SK-N-SH (cell line): ENCODE measurements at regions not wholly inside any gene's neighbourhood (a gene's known extent, or its start where the extent isn't known, plus 50 kb on each side); places are given as distances from the start of the nearest gene placed in this dataset.
A peak's percentile ranks its signal among the peaks of the same experiment; 100 is the strongest.

ENCODE experiments used
- CTCF ChIA-PET: fragments of 300-600, 350-600 bp; formaldehyde crosslinking; extraction: SDS; loops from one replicate; lab custom pipeline; 2021; lab: Yijun Ruan, JAX
- POLR2A ChIA-PET: fragments of 350-600 bp; sonication (Branson Sonifier 250); formaldehyde crosslinking; extraction: SDS; loops from one replicate; lab custom pipeline; 2020; ENCODE audit warnings: antibody characterized with exemption, inconsistent platforms; lab: Yijun Ruan, JAX
- DNase-seq: peaks from one replicate; pipeline ENCODE4 v3.0.0; 2012
- H2AFZ ChIP-seq: fragments of 200-600 bp; sonication (generic); 2 replicates; pipeline ENCODE4 v1.8.1; 2016; ENCODE audit warnings: antibody characterized with exemption, mild to moderate bottlenecking, low read depth
- H3F3A ChIP-seq: fragments of 200-600 bp; sonication (generic); replicated peaks from 2 replicates; pipeline ENCODE3; 2016; ENCODE audit warnings: antibody characterized with exemption, mild to moderate bottlenecking; ENCODE audit not compliant: insufficient read depth
- H3K27ac ChIP-seq, 2 experiments: fragments of 200-500 bp in 1 of 2; fragments of 200-600 bp in 1 of 2; sonication (Bioruptor generic) in 1 of 2; sonication (generic), shearing (Covaris generic) in 1 of 2; 2 replicates each; pipeline versions ENCODE4 v1.5.1 to v1.6.1; 2014 to 2016; ENCODE audit warnings: low read depth in 2 of 2, inconsistent platforms in 1 of 2, low read length in 1 of 2, mild to moderate bottlenecking in 1 of 2, mixed read lengths in 1 of 2
- H3K27me3 ChIP-seq: fragments of 200-600 bp; sonication (generic), shearing (Covaris generic); 2 replicates; pipeline ENCODE4 v1.6.1; 2016; ENCODE audit warnings: mixed run types; ENCODE audit not compliant: insufficient read depth
- H3K36me3 ChIP-seq, 2 experiments: fragments of 200-500 bp in 1 of 2; fragments of 200-600 bp in 1 of 2; sonication (Bioruptor generic) in 1 of 2; sonication (generic) in 1 of 2; replicated peaks in 1 of 2; 2 replicates each; pipeline versions ENCODE3 to v1.5.1; 2014 to 2016; ENCODE audit warnings: low read length in 1 of 2, mild to moderate bottlenecking in 1 of 2; ENCODE audit not compliant: insufficient read depth in 2 of 2, control insufficient read depth in 1 of 2
- H3K4me1 ChIP-seq, 2 experiments: fragments of 200-500 bp in 1 of 2; fragments of 200-600 bp in 1 of 2; sonication (Bioruptor generic) in 1 of 2; sonication (generic), shearing (Covaris generic) in 1 of 2; 2 replicates each; pipeline versions ENCODE4 v1.5.1 to v1.6.1; 2014 to 2016; ENCODE audit warnings: low read depth in 1 of 2, low read length in 1 of 2, mixed run types in 1 of 2; ENCODE audit not compliant: insufficient read depth in 2 of 2, control insufficient read depth in 1 of 2
- H3K4me2 ChIP-seq: fragments of 200-600 bp; sonication (generic), shearing (Covaris generic); 2 replicates; pipeline ENCODE4 v1.6.1; 2017; ENCODE audit warnings: mixed run types
- H3K4me3 ChIP-seq, 2 experiments: fragments of 200-500 bp in 1 of 2; fragments of 200-600 bp in 1 of 2; sonication (Bioruptor generic) in 1 of 2; sonication (generic), shearing (Covaris generic) in 1 of 2; 2 replicates each; pipeline versions ENCODE4 v1.5.1 to v1.8.1; 2014 to 2016; ENCODE audit warnings: low read depth in 2 of 2, inconsistent platforms in 1 of 2, low read length in 1 of 2, mild to moderate bottlenecking in 1 of 2, mixed read lengths in 1 of 2, moderate library complexity in 1 of 2
- H3K79me2 ChIP-seq: fragments of 200-600 bp; sonication (generic); 2 replicates; pipeline ENCODE4 v1.8.1; 2017; ENCODE audit warnings: mild to moderate bottlenecking; ENCODE audit not compliant: insufficient read depth
- H3K9ac ChIP-seq: fragments of 200-600 bp; sonication (generic); 2 replicates; pipeline ENCODE4 v1.6.1; 2017; ENCODE audit warnings: mixed run types
- H3K9me2 ChIP-seq: fragments of 200-600 bp; sonication (generic); 2 replicates; pipeline ENCODE4 v1.6.1; 2017; ENCODE audit warnings: mixed run types
- H3K9me3 ChIP-seq: fragments of 200-600 bp; sonication (generic); 2 replicates; pipeline ENCODE4 v1.6.1; 2017; ENCODE audit warnings: mixed run types, mild to moderate bottlenecking, moderate library complexity
- H4K20me1 ChIP-seq: fragments of 200-600 bp; sonication (generic); 2 replicates; pipeline ENCODE4 v1.6.1; 2017; ENCODE audit warnings: mild to moderate bottlenecking, mixed run types; ENCODE audit not compliant: insufficient read depth
- ELF1 ChIP-seq: IDR thresholded peaks from 2 replicates; pipeline ENCODE4 v1.4.0; 2012
- EP300 ChIP-seq, 2 experiments: IDR thresholded peaks; 2 replicates each; pipeline versions ENCODE4 v1.4.0 to v1.6.1; 2012; ENCODE audit warnings: borderline replicate concordance in 1 of 2, low read depth in 1 of 2, low read length in 1 of 2
- EZH2phosphoT487 ChIP-seq: fragments of 200-600 bp; sonication (generic); IDR thresholded peaks from 2 replicates; pipeline ENCODE4 v1.6.1; 2017; ENCODE audit warnings: low read depth, mixed run types, mild to moderate bottlenecking, antibody characterized with exemption, moderate library complexity, borderline replicate concordance
- FOSL2 ChIP-seq: IDR thresholded peaks from 2 replicates; pipeline ENCODE4 v1.4.0; 2012; ENCODE audit warnings: low read depth, mild to moderate bottlenecking, moderate library complexity, borderline replicate concordance
- FOXJ3 ChIP-seq: sonication (generic); formaldehyde crosslinking; IDR thresholded peaks from 2 replicates; pipeline ENCODE4 v1.5.1; 2020; ENCODE audit warnings: mild to moderate bottlenecking, missing genetic modification reagents
- FOXM1 ChIP-seq: IDR thresholded peaks from 2 replicates; pipeline ENCODE4 v1.4.0; 2012; ENCODE audit warnings: low read depth, mild to moderate bottlenecking
- GABPA ChIP-seq: IDR thresholded peaks from 2 replicates; pipeline ENCODE4 v1.4.0; 2012; ENCODE audit warnings: low read depth, mild to moderate bottlenecking
- MEF2A ChIP-seq: IDR thresholded peaks from 2 replicates; pipeline ENCODE4 v1.4.0; 2012; ENCODE audit warnings: low read depth, borderline replicate concordance
- NRF1 ChIP-seq: IDR thresholded peaks from 2 replicates; pipeline ENCODE4 v1.6.1; 2012; ENCODE audit warnings: low read depth, mild to moderate bottlenecking, low read length
- RAD21 ChIP-seq: IDR thresholded peaks from 2 replicates; pipeline ENCODE4 v1.6.1; 2012; ENCODE audit warnings: mild to moderate bottlenecking, low read length
- RXRA ChIP-seq: IDR thresholded peaks from 2 replicates; pipeline ENCODE4 v1.4.0; 2012; ENCODE audit warnings: low read depth, mild to moderate bottlenecking, borderline replicate concordance
- SMC3 ChIP-seq: IDR thresholded peaks from 2 replicates; pipeline ENCODE4 v1.6.1; 2012; ENCODE audit warnings: low read depth, low read length, improper control_type of control experiment
- TCF12 ChIP-seq: IDR thresholded peaks from 2 replicates; pipeline ENCODE4 v1.4.0; 2012
- TEAD4 ChIP-seq: IDR thresholded peaks from 2 replicates; pipeline ENCODE4 v1.4.0; 2012; ENCODE audit warnings: mild to moderate bottlenecking, borderline replicate concordance; ENCODE audit not compliant: insufficient read depth
- YY1 ChIP-seq: IDR thresholded peaks from 2 replicates; pipeline ENCODE4 v1.4.0; 2012; ENCODE audit warnings: low read depth, mild to moderate bottlenecking
- WGBS: methylation state at CpG from one replicate; pipeline ENCODE4 v1.1.6; 2017; ENCODE audit warnings: low lambda C conversion rate; 5-methylcytosine and 5-hydroxymethylcytosine counted together
- TF ChIP-seq, protein P1 (sequence below): fragments of 200-600 bp; sonication (generic); IDR thresholded peaks from 2 replicates; pipeline ENCODE4 v1.6.1; 2017; ENCODE audit warnings: antibody characterized with exemption, mild to moderate bottlenecking, moderate library complexity
- TF ChIP-seq, protein P2 (sequence below): IDR thresholded peaks from 2 replicates; pipeline ENCODE4; 2012
- TF ChIP-seq, protein P3 (sequence below): IDR thresholded peaks from 2 replicates; pipeline ENCODE4 v1.4.0; 2012; ENCODE audit warnings: low read depth
- TF ChIP-seq, protein P4 (sequence below): fragments of 150-350 bp; IDR thresholded peaks from 2 replicates; pipeline ENCODE4 v1.6.1; 2017; ENCODE audit warnings: antibody characterized with exemption, low read length, low read depth, borderline replicate concordance

DNA sequence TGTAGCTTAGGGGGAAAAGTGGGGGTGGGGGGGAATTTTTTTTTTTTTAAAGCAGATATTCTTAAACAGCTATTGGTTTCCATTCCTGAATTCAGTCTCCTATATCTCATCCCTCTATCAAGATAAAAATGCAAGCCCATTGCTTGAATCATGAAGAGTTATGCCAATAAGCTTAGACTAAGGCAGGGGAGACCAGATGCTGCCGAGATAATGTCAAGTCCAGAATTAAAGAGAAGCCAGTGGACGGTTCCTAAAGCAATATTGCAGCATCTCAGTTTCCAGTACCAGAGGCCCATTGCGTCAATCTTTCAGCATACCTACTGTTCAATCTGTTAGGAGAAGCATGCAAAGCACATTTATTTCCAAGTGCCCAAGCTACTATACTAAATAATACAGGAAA, 309.4 kb downstream of the BARHL2 start (continued):
- TF ChIP-seq, protein P1, sequence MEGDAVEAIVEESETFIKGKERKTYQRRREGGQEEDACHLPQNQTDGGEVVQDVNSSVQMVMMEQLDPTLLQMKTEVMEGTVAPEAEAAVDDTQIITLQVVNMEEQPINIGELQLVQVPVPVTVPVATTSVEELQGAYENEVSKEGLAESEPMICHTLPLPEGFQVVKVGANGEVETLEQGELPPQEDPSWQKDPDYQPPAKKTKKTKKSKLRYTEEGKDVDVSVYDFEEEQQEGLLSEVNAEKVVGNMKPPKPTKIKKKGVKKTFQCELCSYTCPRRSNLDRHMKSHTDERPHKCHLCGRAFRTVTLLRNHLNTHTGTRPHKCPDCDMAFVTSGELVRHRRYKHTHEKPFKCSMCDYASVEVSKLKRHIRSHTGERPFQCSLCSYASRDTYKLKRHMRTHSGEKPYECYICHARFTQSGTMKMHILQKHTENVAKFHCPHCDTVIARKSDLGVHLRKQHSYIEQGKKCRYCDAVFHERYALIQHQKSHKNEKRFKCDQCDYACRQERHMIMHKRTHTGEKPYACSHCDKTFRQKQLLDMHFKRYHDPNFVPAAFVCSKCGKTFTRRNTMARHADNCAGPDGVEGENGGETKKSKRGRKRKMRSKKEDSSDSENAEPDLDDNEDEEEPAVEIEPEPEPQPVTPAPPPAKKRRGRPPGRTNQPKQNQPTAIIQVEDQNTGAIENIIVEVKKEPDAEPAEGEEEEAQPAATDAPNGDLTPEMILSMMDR: no peak
- TF ChIP-seq ELF1 (no peak), MEF2A (no peak), TCF12 (peak; percentile 50)
- TF ChIP-seq, protein P2, sequence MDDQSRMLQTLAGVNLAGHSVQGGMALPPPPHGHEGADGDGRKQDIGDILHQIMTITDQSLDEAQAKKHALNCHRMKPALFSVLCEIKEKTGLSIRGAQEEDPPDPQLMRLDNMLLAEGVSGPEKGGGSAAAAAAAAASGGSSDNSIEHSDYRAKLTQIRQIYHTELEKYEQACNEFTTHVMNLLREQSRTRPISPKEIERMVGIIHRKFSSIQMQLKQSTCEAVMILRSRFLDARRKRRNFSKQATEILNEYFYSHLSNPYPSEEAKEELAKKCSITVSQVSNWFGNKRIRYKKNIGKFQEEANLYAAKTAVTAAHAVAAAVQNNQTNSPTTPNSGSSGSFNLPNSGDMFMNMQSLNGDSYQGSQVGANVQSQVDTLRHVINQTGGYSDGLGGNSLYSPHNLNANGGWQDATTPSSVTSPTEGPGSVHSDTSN: peak; percentile 65
- TF ChIP-seq, protein P3, sequence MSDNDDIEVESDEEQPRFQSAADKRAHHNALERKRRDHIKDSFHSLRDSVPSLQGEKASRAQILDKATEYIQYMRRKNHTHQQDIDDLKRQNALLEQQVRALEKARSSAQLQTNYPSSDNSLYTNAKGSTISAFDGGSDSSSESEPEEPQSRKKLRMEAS: no peak

DNA sequence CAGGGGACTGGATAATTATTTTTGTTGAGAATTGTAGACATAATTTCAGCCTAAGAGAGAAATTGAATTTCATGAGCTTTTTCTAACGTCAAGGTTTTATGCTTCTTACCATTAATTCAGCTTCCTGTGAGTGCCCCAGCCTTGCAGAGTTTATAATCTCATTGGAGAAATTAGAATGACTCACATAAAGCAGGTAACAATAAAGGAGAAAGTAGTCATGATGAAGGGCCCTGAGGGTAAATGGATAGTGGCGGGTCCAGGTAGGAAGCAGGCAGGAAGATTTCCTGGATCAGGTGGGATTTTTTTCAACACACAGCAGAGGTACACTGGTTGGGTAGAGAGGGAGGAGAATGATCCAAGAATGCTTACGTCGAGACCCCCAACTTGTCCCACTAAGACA, 311.4 kb downstream of the BARHL2 start:
- CTCF ChIA-PET: interaction anchor here (1.6 kb wide), 1 partner anchor 42 kb away, joined by 5 read pairs; no protein-coding TSS in a partner anchor
- no peak overlapping the region for H3K4me2 ChIP-seq
- no peaks in the 10 kb centered on the region for H4K20me1 ChIP-seq
- no peak overlapping the region for H3K27ac ChIP-seq
- H3K9me3 ChIP-seq: no peaks in the 10 kb centered on the region
- H3K9ac ChIP-seq: no peak overlapping the region
- POLR2A ChIA-PET: no interaction called here
- no peaks in the 10 kb centered on the region for H3K9me2 ChIP-seq
- no peaks in the 10 kb centered on the region for H3K27me3 ChIP-seq
- no peaks in the 10 kb centered on the region for H3F3A ChIP-seq
- 57% methylated on average over 4 of the region's 4 CpGs for WGBS
- peaks cover 0 to 6% of the 10 kb centered on the region in 2 experiments; a peak in 1 of 4 replicates for H3K4me1 ChIP-seq
- DNase-seq: no peak
- no peak overlapping the region for H3K4me3 ChIP-seq
- no peaks in the 10 kb centered on the region for H3K79me2 ChIP-seq
- no peak overlapping the region for H2AFZ ChIP-seq
- TF ChIP-seq TCF12: no peak
- TF ChIP-seq ELF1: no peak
- H3K36me3 ChIP-seq: no peaks in the 10 kb centered on the region

DNA sequence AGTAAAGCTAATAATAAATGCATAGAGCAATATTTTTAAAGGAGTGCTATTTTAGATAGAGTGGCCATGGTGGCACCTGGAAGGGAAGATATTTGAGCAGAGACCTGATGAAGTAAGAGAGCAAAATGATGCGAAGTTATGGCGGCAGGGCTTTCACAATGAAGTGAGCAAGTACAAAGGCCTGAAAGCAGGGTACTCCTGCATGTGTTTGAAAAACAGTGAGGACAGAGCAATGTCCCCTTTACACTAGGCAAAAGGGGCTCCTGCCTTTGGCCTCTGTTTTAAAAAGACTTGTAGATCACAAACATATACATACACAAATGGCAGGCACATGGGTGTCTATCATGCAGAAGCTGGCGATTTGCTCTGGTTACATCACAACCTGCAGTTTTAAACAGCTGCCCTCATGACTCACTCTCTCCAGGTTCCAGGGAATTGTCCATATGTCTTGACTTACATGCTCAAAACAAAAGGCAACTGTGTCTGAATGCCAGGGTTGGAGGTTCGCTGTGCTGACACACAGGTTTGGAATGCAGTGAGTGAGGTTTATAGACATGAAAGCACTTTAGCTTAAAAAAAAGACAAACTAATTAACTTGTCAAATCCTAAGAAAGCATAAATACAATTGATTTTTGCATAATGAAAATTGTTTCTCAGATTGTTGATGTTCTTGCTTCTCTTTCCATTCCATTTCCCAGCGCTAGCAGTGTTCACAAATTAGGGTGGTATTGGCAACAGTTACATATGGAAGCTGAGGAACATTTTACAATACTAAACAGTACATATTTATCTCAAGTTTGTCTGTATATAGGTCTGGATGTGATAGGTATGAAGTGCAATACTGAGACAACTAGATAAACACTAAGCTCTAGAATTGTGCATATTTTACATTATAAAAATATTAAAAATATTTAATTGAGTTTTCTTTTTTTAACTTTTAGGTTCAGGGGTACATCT, 313.9 kb downstream of the BARHL2 start:
- Histone ChIP-seq H3K9me2 (no peaks in the 10 kb centered on the region), H3F3A (no peaks in the 10 kb centered on the region), H3K4me2 (peak overlapping the region; percentile 38; the same call in 1 of the 2 replicates), H3K36me3 (no peaks in the 10 kb centered on the region), H3K27ac (peak overlapping the region in 1 of 2 experiments; percentile 72; a peak in 2 of 4 replicates), H3K9me3 (no peaks in the 10 kb centered on the region), H4K20me1 (no peaks in the 10 kb centered on the region), H3K27me3 (no peaks in the 10 kb centered on the region), H3K4me1 (peaks cover 0 to 6% of the 10 kb centered on the region in 2 experiments; a peak in 1 of 4 replicates), H3K79me2 (no peaks in the 10 kb centered on the region), H3K4me3 (no peak overlapping the region), H2AFZ (peak overlapping the region; percentile 63), H3K9ac (0 out of 2 replicates have a peak overlapping the region, but pooled peaks have one; percentile 15)
- WGBS: 14% methylated on average over 5 of the region's 5 CpGs
- ChIA-PET POLR2A (no interaction called here), CTCF (interaction anchor here (1.0 kb wide), 1 partner anchor 15 kb away, joined by 3 read pairs; no protein-coding TSS in a partner anchor)
- DNase-seq: peak; percentile 0
- TF ChIP-seq EZH2phosphoT487 (no peak), GABPA (no peak), FOXM1 (no peak; the same call in 1 of the 2 replicates), EP300 (IDR thresholded peaks at IDR 0.05; ENCODE audit: borderline replicate concordance in 1 of 2, low read depth in 1 of 2, low read length in 1 of 2) (peak; percentile 54 to 87; a peak in 3 of 4 replicates), FOXJ3 (no peak), RAD21 (no peak), RXRA (no peak), YY1 (0 out of 2 replicates have a peak, but pooled peaks have one; percentile 9), TEAD4 (peak; percentile 84), NRF1 (no peak), SMC3 (no peak), FOSL2 (peak; percentile 94)
- TF ChIP-seq, protein P3: peak; percentile 82
- TF ChIP-seq, protein P4, sequence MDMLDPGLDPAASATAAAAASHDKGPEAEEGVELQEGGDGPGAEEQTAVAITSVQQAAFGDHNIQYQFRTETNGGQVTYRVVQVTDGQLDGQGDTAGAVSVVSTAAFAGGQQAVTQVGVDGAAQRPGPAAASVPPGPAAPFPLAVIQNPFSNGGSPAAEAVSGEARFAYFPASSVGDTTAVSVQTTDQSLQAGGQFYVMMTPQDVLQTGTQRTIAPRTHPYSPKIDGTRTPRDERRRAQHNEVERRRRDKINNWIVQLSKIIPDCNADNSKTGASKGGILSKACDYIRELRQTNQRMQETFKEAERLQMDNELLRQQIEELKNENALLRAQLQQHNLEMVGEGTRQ: no peak
